Activated T-helper 17 cell treated with anti-CD3 and anti-CD28 coated beads, Interleukin-2, amount 50 U/mL, for 72 hours (primary cell): ENCODE measurements at regions not wholly inside any gene's neighbourhood (a gene's known extent, or its start where the extent isn't known, plus 50 kb on each side); places are given as distances from the start of the nearest gene placed in this dataset.
"Not testable (repeated sequence)": the region's sequence is repeated elsewhere in the genome, so short reads cannot be mapped to it uniquely, and the experiment has no call there.

Experiments used
- ATAC-seq: fragments of 150-1000 bp; cut with Tn5 transposase; replicated peaks from 2 replicates; pipeline ENCODE4 v1.10.0; 2021; ENCODE audit warnings: mild to moderate bottlenecking, moderate library complexity
- H3K27ac Mint-ChIP-seq: one replicate; pipeline ENCODE4 v1.8.0; 2022; ENCODE audit warnings: mixed read lengths
- H3K27me3 Mint-ChIP-seq: one replicate; pipeline ENCODE4 v1.8.0; 2022; ENCODE audit warnings: mixed read lengths
- H3K36me3 Mint-ChIP-seq: one replicate; pipeline ENCODE4 v1.8.0; 2022; ENCODE audit warnings: low read depth, mild to moderate bottlenecking, mixed read lengths
- H3K4me1 Mint-ChIP-seq: one replicate; pipeline ENCODE4 v1.8.0; 2022; ENCODE audit warnings: mixed read lengths
- H3K4me3 Mint-ChIP-seq: one replicate; pipeline ENCODE4 v1.8.0; 2022; ENCODE audit warnings: mild to moderate bottlenecking, mixed read lengths
- H3K9me3 Mint-ChIP-seq: one replicate; pipeline ENCODE4 v1.8.0; 2022; ENCODE audit warnings: mixed read lengths

GRCh38 chr5:92369587-92369986 lies 986.5 kb upstream of the ARRDC3 start:
- no peaks in the 10 kb centered on the region for H3K27me3 Mint-ChIP-seq
- H3K4me3 Mint-ChIP-seq, result no peak overlapping the region
- H3K4me1 Mint-ChIP-seq, result no peaks in the 10 kb centered on the region
- ATAC-seq, result no peak
- peaks cover 12% of the 10 kb centered on the region for H3K9me3 Mint-ChIP-seq
- H3K27ac Mint-ChIP-seq, result no peak overlapping the region
- no peaks in the 10 kb centered on the region for H3K36me3 Mint-ChIP-seq

- Mint-ChIP-seq H3K36me3 (no peaks in the 10 kb centered on the region), H3K9me3 (peaks cover 7% of the 10 kb centered on the region), H3K27ac (no peak overlapping the region), H3K4me1 (no peaks in the 10 kb centered on the region), H3K4me3 (no peak overlapping the region), H3K27me3 (no peaks in the 10 kb centered on the region)
- ATAC-seq, result no peak
Measured at GRCh38 chr5:92364986-92365550, 982.0 kb upstream of the ARRDC3 start.

- Mint-ChIP-seq H3K4me3 (no peak overlapping the region), H3K27me3 (no peaks in the 10 kb centered on the region), H3K27ac (no peak overlapping the region), H3K36me3 (no peaks in the 10 kb centered on the region), H3K4me1 (no peaks in the 10 kb centered on the region), H3K9me3 (peaks cover 17% of the 10 kb centered on the region)
- ATAC-seq, result no peak
Measured at GRCh38 chr5:92353107-92354030, 970.3 kb upstream of the ARRDC3 start.

GRCh38 chr5:92337772-92338234 lies 954.7 kb upstream of the ARRDC3 start:
- H3K27me3 Mint-ChIP-seq, result no peaks in the 10 kb centered on the region
- H3K4me3 Mint-ChIP-seq, result no peak overlapping the region
- peaks cover 4% of the 10 kb centered on the region for H3K9me3 Mint-ChIP-seq
- H3K36me3 Mint-ChIP-seq, result no peaks in the 10 kb centered on the region
- no peak for ATAC-seq
- H3K27ac Mint-ChIP-seq, result no peak overlapping the region
- no peaks in the 10 kb centered on the region for H3K4me1 Mint-ChIP-seq

- H3K4me1 Mint-ChIP-seq, result no peaks in the 10 kb centered on the region
- H3K36me3 Mint-ChIP-seq, result no peaks in the 10 kb centered on the region
- no peaks in the 10 kb centered on the region for H3K27me3 Mint-ChIP-seq
- H3K9me3 Mint-ChIP-seq, result peaks cover 8% of the 10 kb centered on the region
- no peak overlapping the region for H3K4me3 Mint-ChIP-seq
- no peak for ATAC-seq
- H3K27ac Mint-ChIP-seq, result no peak overlapping the region
Measured at GRCh38 chr5:92332039-92332438, 948.9 kb upstream of the ARRDC3 start.

GRCh38 chr5:92330365-92330764 lies 947.2 kb upstream of the ARRDC3 start:
- Mint-ChIP-seq H3K27ac (no peak overlapping the region), H3K4me3 (no peak overlapping the region), H3K27me3 (no peaks in the 10 kb centered on the region), H3K9me3 (peaks cover 4% of the 10 kb centered on the region), H3K36me3 (no peaks in the 10 kb centered on the region), H3K4me1 (no peaks in the 10 kb centered on the region)
- ATAC-seq, result no peak

DNA sequence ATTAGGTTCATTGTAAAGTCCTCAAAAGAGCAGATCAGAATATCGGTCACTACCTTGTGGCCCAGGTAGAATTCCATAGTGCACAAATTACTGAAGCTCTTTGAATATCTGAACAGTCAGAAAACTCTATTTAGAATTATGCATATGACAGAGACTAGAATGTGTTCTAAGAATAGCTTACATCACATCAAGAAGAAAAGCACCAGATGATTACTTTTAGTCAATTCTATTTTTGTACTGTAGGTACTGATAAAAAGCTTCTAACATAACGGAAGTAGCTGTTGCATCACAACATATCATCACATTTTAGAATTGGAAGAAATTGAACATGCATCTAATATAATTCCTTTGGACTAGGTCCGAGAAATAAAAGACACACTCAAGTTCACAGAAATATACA lies 946.6 kb upstream of the ARRDC3 start:
- no peak for ATAC-seq
- no peaks in the 10 kb centered on the region for H3K27me3 Mint-ChIP-seq
- no peaks in the 10 kb centered on the region for H3K4me1 Mint-ChIP-seq
- H3K27ac Mint-ChIP-seq, result no peak overlapping the region
- H3K9me3 Mint-ChIP-seq, result peaks cover 4% of the 10 kb centered on the region
- H3K36me3 Mint-ChIP-seq, result no peaks in the 10 kb centered on the region
- H3K4me3 Mint-ChIP-seq, result no peak overlapping the region

DNA sequence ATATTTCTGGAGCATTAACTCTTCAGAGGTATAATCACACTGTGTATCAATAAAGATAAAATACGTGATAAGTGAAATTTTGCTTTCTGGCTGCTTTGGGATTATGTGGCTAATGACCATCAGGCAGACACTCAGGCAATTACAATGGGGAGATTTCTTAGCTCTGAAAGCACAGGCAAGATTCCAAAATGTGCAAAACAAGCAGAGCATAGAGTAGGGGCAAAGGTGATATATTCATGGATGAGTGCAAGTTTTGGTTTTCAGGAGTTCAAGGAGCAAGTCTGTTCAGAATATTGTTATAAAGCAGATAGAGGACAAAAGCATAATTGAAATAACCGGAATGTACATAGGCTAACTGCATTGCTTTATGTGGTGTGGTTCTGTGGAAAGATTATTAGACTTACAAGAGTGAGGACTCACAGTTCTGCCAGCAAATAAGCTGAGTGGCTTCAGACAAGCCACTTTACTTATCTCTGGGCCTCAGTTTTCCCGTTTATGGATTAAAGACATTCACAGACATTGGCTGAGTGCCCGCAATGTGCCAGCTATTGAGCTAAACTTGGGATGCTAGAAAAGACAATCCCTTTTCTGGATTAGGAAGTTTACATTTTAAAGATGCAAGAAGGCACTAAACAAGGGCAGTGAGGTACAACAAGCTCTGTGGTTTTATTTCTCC lies 945.6 kb upstream of the ARRDC3 start:
- Mint-ChIP-seq H3K27me3 (no peaks in the 10 kb centered on the region), H3K4me3 (no peak overlapping the region), H3K36me3 (no peaks in the 10 kb centered on the region), H3K27ac (no peak overlapping the region), H3K9me3 (peaks cover 4% of the 10 kb centered on the region), H3K4me1 (no peaks in the 10 kb centered on the region)
- no peak for ATAC-seq

DNA sequence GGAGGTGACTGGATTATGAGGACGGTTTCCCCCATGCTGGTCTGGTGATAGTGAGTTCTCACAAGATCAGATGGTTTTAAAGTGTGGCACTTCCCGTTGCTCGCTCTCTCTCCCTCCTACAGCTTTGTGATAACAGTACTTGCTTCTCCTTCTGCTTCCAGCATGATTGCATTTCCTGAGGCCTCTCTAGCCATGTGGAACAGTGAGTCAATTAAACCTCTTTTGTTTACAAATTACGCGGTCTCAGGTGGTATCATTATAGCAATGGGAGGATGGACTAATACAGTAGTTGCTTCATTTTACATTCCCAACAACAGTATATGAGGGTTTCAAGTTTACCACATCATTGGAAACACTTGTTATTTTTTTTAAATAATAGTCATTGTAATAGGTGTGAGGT lies 937.3 kb upstream of the ARRDC3 start:
- H3K4me1 Mint-ChIP-seq, result no peaks in the 10 kb centered on the region
- no peaks in the 10 kb centered on the region for H3K9me3 Mint-ChIP-seq
- no peaks in the 10 kb centered on the region for H3K27me3 Mint-ChIP-seq
- H3K27ac Mint-ChIP-seq, result no peak overlapping the region
- H3K4me3 Mint-ChIP-seq, result no peak overlapping the region
- ATAC-seq, result no peak
- no peaks in the 10 kb centered on the region for H3K36me3 Mint-ChIP-seq

DNA sequence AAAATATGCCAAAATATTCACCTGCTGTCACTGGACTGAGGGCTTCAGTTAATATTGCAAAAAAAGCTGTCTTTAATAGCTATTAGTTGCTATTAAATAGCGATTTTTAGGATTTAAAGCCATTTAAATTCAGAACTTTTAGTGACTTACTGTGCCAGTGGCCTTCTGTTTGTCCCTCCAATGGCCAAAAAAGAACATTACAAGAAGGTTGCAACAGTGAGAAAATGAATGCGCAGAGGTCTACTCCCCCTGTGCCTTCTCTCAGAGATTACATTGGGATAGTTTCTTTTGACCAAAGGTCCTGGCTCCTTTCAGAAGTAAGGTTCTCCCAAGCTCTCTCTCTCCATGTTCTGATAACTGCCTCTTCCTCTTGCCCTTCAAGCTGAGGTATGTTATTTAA lies 930.3 kb upstream of the ARRDC3 start:
- Mint-ChIP-seq H3K4me1 (no peaks in the 10 kb centered on the region), H3K27ac (no peak overlapping the region), H3K36me3 (no peaks in the 10 kb centered on the region), H3K9me3 (peaks cover 4% of the 10 kb centered on the region), H3K27me3 (no peaks in the 10 kb centered on the region), H3K4me3 (no peak overlapping the region)
- ATAC-seq, result no peak

- H3K36me3 Mint-ChIP-seq, result no peaks in the 10 kb centered on the region
- no peak overlapping the region for H3K4me3 Mint-ChIP-seq
- H3K4me1 Mint-ChIP-seq, result no peaks in the 10 kb centered on the region
- no peak overlapping the region for H3K27ac Mint-ChIP-seq
- peaks cover 4% of the 10 kb centered on the region for H3K9me3 Mint-ChIP-seq
- ATAC-seq, result no peak
- H3K27me3 Mint-ChIP-seq, result no peaks in the 10 kb centered on the region
Measured at GRCh38 chr5:92309336-92309991, 926.3 kb upstream of the ARRDC3 start.

DNA sequence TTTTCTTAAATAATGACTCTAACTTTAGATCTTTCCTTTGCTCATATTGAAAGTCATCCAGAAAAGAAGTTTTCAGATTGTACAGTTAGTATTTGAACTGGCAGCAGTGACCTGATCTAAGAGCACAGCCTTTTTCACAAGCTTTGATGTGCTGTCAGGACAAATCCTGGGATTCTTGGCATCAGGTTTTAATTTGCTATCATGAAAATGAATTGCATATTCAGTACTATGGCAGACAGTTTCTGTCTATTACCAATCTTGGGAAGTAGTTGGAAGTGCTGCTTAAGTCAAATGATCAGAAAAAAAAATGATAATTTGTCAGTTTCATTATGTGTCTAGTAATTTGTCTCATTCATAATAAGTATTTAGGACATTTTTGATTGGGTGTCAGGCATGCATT lies 925.6 kb upstream of the ARRDC3 start:
- no peak for ATAC-seq
- Mint-ChIP-seq H3K27me3 (no peaks in the 10 kb centered on the region), H3K4me3 (no peak overlapping the region), H3K27ac (no peak overlapping the region), H3K9me3 (peaks cover 5% of the 10 kb centered on the region), H3K4me1 (no peaks in the 10 kb centered on the region), H3K36me3 (no peaks in the 10 kb centered on the region)

DNA sequence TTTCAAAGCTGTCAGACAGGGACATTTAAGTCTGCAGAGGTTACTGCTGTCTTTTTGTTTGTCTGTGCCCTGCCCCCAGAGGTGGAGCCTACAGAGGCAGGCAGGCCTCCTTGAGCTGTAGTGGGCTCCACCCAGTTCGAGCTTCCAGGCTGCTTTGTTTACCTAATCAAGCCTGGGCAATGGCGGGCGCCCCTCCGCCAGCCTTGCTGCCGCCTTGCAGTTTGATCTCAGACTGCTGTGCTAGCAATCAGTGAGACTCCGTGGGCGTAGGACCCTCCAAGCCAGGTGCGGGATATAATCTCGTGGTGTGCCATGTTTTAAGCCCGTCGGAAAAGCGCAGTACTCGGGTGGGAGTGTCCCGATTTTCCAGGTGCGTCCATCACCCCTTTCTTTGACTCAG lies 919.2 kb upstream of the ARRDC3 start:
- not testable (repeated sequence) for H3K27me3 Mint-ChIP-seq, ATAC-seq, H3K27ac Mint-ChIP-seq, H3K36me3 Mint-ChIP-seq, H3K9me3 Mint-ChIP-seq, H3K4me1 Mint-ChIP-seq, H3K4me3 Mint-ChIP-seq

DNA sequence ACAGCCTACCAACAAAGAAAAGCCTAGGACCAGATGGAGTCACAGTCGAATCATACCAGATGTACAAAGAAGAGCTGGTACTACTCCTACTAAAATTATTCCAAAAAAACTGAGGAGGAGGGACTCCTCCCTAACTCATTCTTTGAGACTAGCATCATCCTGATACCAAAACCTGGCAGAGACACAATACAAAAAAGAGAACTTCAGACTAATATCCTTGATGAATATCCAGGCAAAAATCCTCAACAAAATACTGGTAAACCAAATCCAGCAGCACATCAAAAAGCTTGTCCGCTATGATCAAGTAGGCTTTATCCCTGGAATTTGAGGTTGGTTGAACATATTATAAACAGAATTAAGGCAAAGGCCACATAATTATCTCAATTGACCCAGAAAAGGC lies 900.4 kb upstream of the ARRDC3 start:
- Mint-ChIP-seq H3K4me3 (no peak overlapping the region), H3K27me3 (no peaks in the 10 kb centered on the region), H3K36me3 (no peaks in the 10 kb centered on the region), H3K4me1 (no peaks in the 10 kb centered on the region), H3K9me3 (peaks cover 11% of the 10 kb centered on the region), H3K27ac (no peak overlapping the region)
- no peak for ATAC-seq
